Stimulated activated effector memory CD8-positive, alpha-beta T cell treated with anti-CD3 and anti-CD28 coated beads, Interleukin-12 subunit alpha, Interleukin-12 subunit beta, amount 100 ng/mL, for 72 hours (primary cell): ENCODE measurements at regions not wholly inside any gene's neighbourhood (a gene's known extent, or its start where the extent isn't known, plus 50 kb on each side); places are given as distances from the start of the nearest gene placed in this dataset.
"Not testable (repeated sequence)": the region's sequence is repeated elsewhere in the genome, so short reads cannot be mapped to it uniquely, and the experiment has no call there.

ENCODE experiments used
- ATAC-seq: fragments of 150-1000 bp; cut with Tn5 transposase; 2 replicates; pipeline ENCODE4 v1.10.0; 2021
- DNase-seq, 2 donors: peaks; one replicate each; pipeline ENCODE4 v3.0.0; 2021 to 2022; ENCODE audit warnings: low spot score in 2 of 2
- H3K27ac Mint-ChIP-seq: one replicate; pipeline ENCODE4 v1.8.0; 2022; ENCODE audit warnings: mild to moderate bottlenecking, mixed read lengths
- H3K36me3 Mint-ChIP-seq: one replicate; pipeline ENCODE4 v1.8.0; 2022; ENCODE audit warnings: mild to moderate bottlenecking, mixed read lengths
- H3K4me1 Mint-ChIP-seq: one replicate; pipeline ENCODE4 v1.8.0; 2022; ENCODE audit warnings: mixed read lengths
- H3K4me3 Mint-ChIP-seq: one replicate; pipeline ENCODE4 v1.8.0; 2022; ENCODE audit warnings: mild to moderate bottlenecking, mixed read lengths
- H3K9me3 Mint-ChIP-seq: one replicate; pipeline ENCODE4 v1.8.0; 2022; ENCODE audit warnings: mixed read lengths

GRCh38 chr20:43382135-43382534 is 75.6 kb upstream of the SRSF6 start:
- H3K9me3 Mint-ChIP-seq, ATAC-seq, H3K27ac Mint-ChIP-seq, H3K4me3 Mint-ChIP-seq, DNase-seq, H3K36me3 Mint-ChIP-seq, H3K4me1 Mint-ChIP-seq: not testable (repeated sequence)

- not testable (repeated sequence) for DNase-seq, H3K4me1 Mint-ChIP-seq, H3K9me3 Mint-ChIP-seq, H3K27ac Mint-ChIP-seq, H3K36me3 Mint-ChIP-seq, H3K4me3 Mint-ChIP-seq
- peak; percentile 36 for ATAC-seq
Measured at GRCh38 chr20:43381533-43381932, 76.2 kb upstream of the SRSF6 start.

GRCh38 chr20:43379239-43379917 is 78.3 kb upstream of the SRSF6 start:
- H3K4me1 Mint-ChIP-seq, result no peaks in the 10 kb centered on the region
- H3K4me3 Mint-ChIP-seq, result no peak overlapping the region
- no peak overlapping the region for H3K27ac Mint-ChIP-seq
- no peaks in the 10 kb centered on the region for H3K36me3 Mint-ChIP-seq
- ATAC-seq (no peak), DNase-seq (no peak)
- no peaks in the 10 kb centered on the region for H3K9me3 Mint-ChIP-seq

GRCh38 chr20:43376831-43377230 is 80.9 kb upstream of the SRSF6 start:
- H3K27ac Mint-ChIP-seq, result no peak overlapping the region
- ATAC-seq (no peak), DNase-seq (no peak)
- no peaks in the 10 kb centered on the region for H3K36me3 Mint-ChIP-seq
- no peaks in the 10 kb centered on the region for H3K4me1 Mint-ChIP-seq
- no peaks in the 10 kb centered on the region for H3K9me3 Mint-ChIP-seq
- H3K4me3 Mint-ChIP-seq, result no peak overlapping the region

- no peak overlapping the region for H3K4me3 Mint-ChIP-seq
- no peaks in the 10 kb centered on the region for H3K36me3 Mint-ChIP-seq
- ATAC-seq, result no peak
- H3K9me3 Mint-ChIP-seq, result no peaks in the 10 kb centered on the region
- DNase-seq, result no peak
- no peaks in the 10 kb centered on the region for H3K4me1 Mint-ChIP-seq
- no peak overlapping the region for H3K27ac Mint-ChIP-seq
Measured at GRCh38 chr20:43375591-43375990, 82.1 kb upstream of the SRSF6 start.

- ATAC-seq (no peak), DNase-seq (no peak)
- H3K9me3 Mint-ChIP-seq, result no peaks in the 10 kb centered on the region
- no peaks in the 10 kb centered on the region for H3K4me1 Mint-ChIP-seq
- H3K4me3 Mint-ChIP-seq, result no peak overlapping the region
- no peaks in the 10 kb centered on the region for H3K36me3 Mint-ChIP-seq
- H3K27ac Mint-ChIP-seq, result no peak overlapping the region
Measured at GRCh38 chr20:43372051-43372450, 85.6 kb upstream of the SRSF6 start.

GRCh38 chr20:43365691-43366090 is 92.0 kb upstream of the SRSF6 start:
- H3K9me3 Mint-ChIP-seq, result no peaks in the 10 kb centered on the region
- no peaks in the 10 kb centered on the region for H3K4me1 Mint-ChIP-seq
- no peak for ATAC-seq
- H3K36me3 Mint-ChIP-seq, result no peaks in the 10 kb centered on the region
- H3K27ac Mint-ChIP-seq, result no peak overlapping the region
- no peak overlapping the region for H3K4me3 Mint-ChIP-seq
- DNase-seq, result no peak

- no peaks in the 10 kb centered on the region for H3K9me3 Mint-ChIP-seq
- no peak overlapping the region for H3K4me3 Mint-ChIP-seq
- H3K27ac Mint-ChIP-seq, result no peak overlapping the region
- no peaks in the 10 kb centered on the region for H3K36me3 Mint-ChIP-seq
- ATAC-seq, result no peak
- DNase-seq, result no peak
- H3K4me1 Mint-ChIP-seq, result no peaks in the 10 kb centered on the region
Measured at GRCh38 chr20:43364001-43364400, 93.7 kb upstream of the SRSF6 start.

- no peak for DNase-seq
- no peaks in the 10 kb centered on the region for H3K36me3 Mint-ChIP-seq
- ATAC-seq, result no peak
- H3K4me1 Mint-ChIP-seq, result no peaks in the 10 kb centered on the region
- no peak overlapping the region for H3K27ac Mint-ChIP-seq
- no peak overlapping the region for H3K4me3 Mint-ChIP-seq
- no peaks in the 10 kb centered on the region for H3K9me3 Mint-ChIP-seq
Measured at GRCh38 chr20:43363506-43363905, 94.2 kb upstream of the SRSF6 start.

GRCh38 chr20:43361526-43361925 is 96.2 kb upstream of the SRSF6 start:
- H3K9me3 Mint-ChIP-seq, result no peaks in the 10 kb centered on the region
- ATAC-seq, result no peak
- no peak overlapping the region for H3K27ac Mint-ChIP-seq
- no peaks in the 10 kb centered on the region for H3K36me3 Mint-ChIP-seq
- no peaks in the 10 kb centered on the region for H3K4me1 Mint-ChIP-seq
- no peak for DNase-seq
- H3K4me3 Mint-ChIP-seq, result no peak overlapping the region

- H3K4me1 Mint-ChIP-seq, result no peaks in the 10 kb centered on the region
- H3K36me3 Mint-ChIP-seq, result no peaks in the 10 kb centered on the region
- H3K27ac Mint-ChIP-seq, result no peak overlapping the region
Measured at GRCh38 chr20:43360016-43360415, 97.7 kb upstream of the SRSF6 start.

GRCh38 chr20:43358811-43359210 is 98.9 kb upstream of the SRSF6 start:
- H3K9me3 Mint-ChIP-seq, result no peaks in the 10 kb centered on the region
- H3K27ac Mint-ChIP-seq, result no peak overlapping the region
- no peaks in the 10 kb centered on the region for H3K4me1 Mint-ChIP-seq
- DNase-seq, result no peak
- no peaks in the 10 kb centered on the region for H3K36me3 Mint-ChIP-seq
- no peak for ATAC-seq
- no peak overlapping the region for H3K4me3 Mint-ChIP-seq

More at GRCh38 chr20:43360016-43360415, 97.7 kb upstream of the SRSF6 start:
- ATAC-seq (no peak), DNase-seq (no peak)
- Mint-ChIP-seq H3K9me3 (no peaks in the 10 kb centered on the region), H3K4me3 (no peak overlapping the region)

- Mint-ChIP-seq H3K36me3 (no peaks in the 10 kb centered on the region), H3K4me3 (no peak overlapping the region), H3K9me3 (no peaks in the 10 kb centered on the region), H3K4me1 (no peaks in the 10 kb centered on the region), H3K27ac (no peak overlapping the region)
- DNase-seq, result no peak
- no peak for ATAC-seq
Measured at GRCh38 chr20:43357352-43357751, 100.3 kb upstream of the SRSF6 start.

GRCh38 chr20:43355610-43356009 is 102.1 kb upstream of the SRSF6 start:
- Mint-ChIP-seq H3K27ac (no peak overlapping the region), H3K4me3 (no peak overlapping the region), H3K9me3 (no peaks in the 10 kb centered on the region), H3K4me1 (no peaks in the 10 kb centered on the region), H3K36me3 (no peaks in the 10 kb centered on the region)
- ATAC-seq (no peak), DNase-seq (no peak)

GRCh38 chr20:43352996-43353395 is 104.7 kb upstream of the SRSF6 start:
- Mint-ChIP-seq H3K4me1 (no peaks in the 10 kb centered on the region), H3K4me3 (no peak overlapping the region), H3K9me3 (no peaks in the 10 kb centered on the region), H3K36me3 (no peaks in the 10 kb centered on the region), H3K27ac (no peak overlapping the region)
- no peak for DNase-seq
- no peak for ATAC-seq

GRCh38 chr20:43350694-43351093 is 107.0 kb upstream of the SRSF6 start:
- H3K27ac Mint-ChIP-seq, H3K36me3 Mint-ChIP-seq, ATAC-seq, DNase-seq, H3K4me3 Mint-ChIP-seq, H3K9me3 Mint-ChIP-seq, H3K4me1 Mint-ChIP-seq: not testable (repeated sequence)

GRCh38 chr20:43349841-43350240 is 107.9 kb upstream of the SRSF6 start:
- Mint-ChIP-seq H3K9me3 (peaks cover 4% of the 10 kb centered on the region), H3K27ac (no peak overlapping the region), H3K36me3 (no peaks in the 10 kb centered on the region), H3K4me1 (no peaks in the 10 kb centered on the region), H3K4me3 (no peak overlapping the region)
- DNase-seq, result no peak
- no peak for ATAC-seq
